ENCODE measurements at regions not wholly inside any gene's neighbourhood (a gene's known extent, or its start where the extent isn't known, plus 50 kb on each side); places are given as distances from the start of the nearest gene placed in this dataset.

DNA sequence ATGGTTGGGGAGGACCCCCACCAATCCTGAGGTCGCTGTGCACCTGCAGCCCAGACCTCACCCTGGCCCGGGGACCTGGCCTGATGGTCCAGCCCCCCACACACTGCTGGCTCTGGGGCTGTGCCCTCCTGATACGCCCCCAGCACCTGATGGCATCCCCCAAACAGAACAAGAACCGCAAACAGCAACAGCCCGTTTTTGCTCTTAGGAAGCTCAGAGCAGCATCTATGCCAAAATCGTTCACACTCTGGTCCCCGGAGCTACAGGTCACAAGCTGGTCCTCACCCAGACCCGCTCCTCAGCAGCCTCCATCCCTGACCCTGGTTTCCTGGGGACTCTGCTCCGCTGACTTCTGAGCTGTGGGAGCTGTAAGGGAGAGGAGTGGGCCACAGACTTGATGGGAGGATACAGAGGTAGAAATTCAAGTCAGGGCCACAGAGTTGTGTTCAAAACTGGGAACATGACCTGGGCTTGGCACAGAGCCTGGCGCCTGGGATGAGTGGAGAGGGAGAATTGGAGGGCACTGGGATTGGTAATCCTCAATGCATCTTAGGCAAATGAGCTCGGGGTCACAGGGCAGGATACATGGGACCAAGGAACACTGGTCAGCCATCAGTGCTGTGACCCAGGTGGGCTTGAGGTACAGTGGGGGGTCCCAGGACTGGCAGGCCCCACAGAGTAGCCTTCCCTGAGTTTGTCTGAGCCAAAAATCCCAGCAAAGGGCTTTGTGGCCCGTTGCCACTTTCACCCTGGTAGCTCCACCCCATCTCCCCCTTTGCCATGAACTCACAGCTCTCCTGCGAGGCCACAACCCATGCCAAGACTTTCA lies 170.9 kb upstream of the RTL1 start:
- TF ChIP-seq, protein P1, sequence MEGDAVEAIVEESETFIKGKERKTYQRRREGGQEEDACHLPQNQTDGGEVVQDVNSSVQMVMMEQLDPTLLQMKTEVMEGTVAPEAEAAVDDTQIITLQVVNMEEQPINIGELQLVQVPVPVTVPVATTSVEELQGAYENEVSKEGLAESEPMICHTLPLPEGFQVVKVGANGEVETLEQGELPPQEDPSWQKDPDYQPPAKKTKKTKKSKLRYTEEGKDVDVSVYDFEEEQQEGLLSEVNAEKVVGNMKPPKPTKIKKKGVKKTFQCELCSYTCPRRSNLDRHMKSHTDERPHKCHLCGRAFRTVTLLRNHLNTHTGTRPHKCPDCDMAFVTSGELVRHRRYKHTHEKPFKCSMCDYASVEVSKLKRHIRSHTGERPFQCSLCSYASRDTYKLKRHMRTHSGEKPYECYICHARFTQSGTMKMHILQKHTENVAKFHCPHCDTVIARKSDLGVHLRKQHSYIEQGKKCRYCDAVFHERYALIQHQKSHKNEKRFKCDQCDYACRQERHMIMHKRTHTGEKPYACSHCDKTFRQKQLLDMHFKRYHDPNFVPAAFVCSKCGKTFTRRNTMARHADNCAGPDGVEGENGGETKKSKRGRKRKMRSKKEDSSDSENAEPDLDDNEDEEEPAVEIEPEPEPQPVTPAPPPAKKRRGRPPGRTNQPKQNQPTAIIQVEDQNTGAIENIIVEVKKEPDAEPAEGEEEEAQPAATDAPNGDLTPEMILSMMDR (IDR thresholded peaks at IDR 0.05): no peak
- TF ChIP-seq TAF1 (IDR thresholded peaks at IDR 0.05; ENCODE audit: borderline replicate concordance, low read depth, low read length) (no peak), EZH2phosphoT487 (IDR thresholded peaks at IDR 0.05; ENCODE audit: borderline replicate concordance, low read depth) (no peak)

Measured in SK-N-SH (cell line).